Gastroesophageal sphincter (tissue), 4 donors: ENCODE measurements at regions not wholly inside any gene's neighbourhood (a gene's known extent, or its start where the extent isn't known, plus 50 kb on each side); places are given as distances from the start of the nearest gene placed in this dataset.

Experiments
- ATAC-seq: fragments of 150-250 bp; one replicate; pipeline ENCODE4 v1.9.1; 2016; ENCODE audit warnings: mild to moderate bottlenecking, moderate library complexity
- H3K27ac ChIP-seq, 4 donors: fragments of 200-600 bp; sonication (generic) in 3 of 4; 1 replicate in 3 of 4; 2 replicates in 1 of 4; pipeline ENCODE4 v1.5.1; 2016 to 2019
- H3K27me3 ChIP-seq: fragments of 200-600 bp; sonication (generic); one replicate; pipeline ENCODE4 v1.5.1; 2019
- H3K36me3 ChIP-seq, 2 donors: fragments of 200-600 bp; sonication (generic); one replicate each; pipeline ENCODE4 v1.5.1; 2019; ENCODE audit warnings: control low read depth in 1 of 2
- H3K4me1 ChIP-seq, 3 donors: fragments of 200-600 bp; sonication (generic); 1 replicate in 2 of 3; 2 replicates in 1 of 3; pipeline ENCODE4 v1.5.1; 2016 to 2019; ENCODE audit warnings: control low read depth in 2 of 3
- H3K4me3 ChIP-seq, 2 donors: fragments of 200-600 bp; sonication (generic); one replicate each; pipeline ENCODE4 v1.5.1; 2019; ENCODE audit warnings: mild to moderate bottlenecking in 1 of 2, moderate library complexity in 1 of 2
- H3K9me3 ChIP-seq, 3 donors: fragments of 200-600 bp; sonication (generic); one replicate each; pipeline ENCODE4 v1.5.1; 2017 to 2019; ENCODE audit warnings: control low read depth in 2 of 3
- EP300 ChIP-seq: sonication (generic); formaldehyde crosslinking; IDR thresholded peaks from one replicate; pipeline ENCODE4 v1.6.1; 2017; ENCODE audit warnings: antibody characterized with exemption, mild to moderate bottlenecking
- POLR2A ChIP-seq, 2 donors: fragments of 450-650 bp; IDR thresholded peaks; one replicate each; pipeline ENCODE4 v1.6.1; 2017; ENCODE audit warnings: antibody characterized with exemption in 2 of 2, mild to moderate bottlenecking in 2 of 2, moderate library complexity in 1 of 2
- POLR2AphosphoS5 ChIP-seq: sonication (generic); formaldehyde crosslinking; IDR thresholded peaks from one replicate; pipeline ENCODE4 v1.6.1; 2017; ENCODE audit warnings: antibody characterized with exemption
- WGBS, 2 donors: methylation state at CpG; one replicate each; pipeline ENCODE4 v1.1.5; 2018; ENCODE audit warnings: low coverage in 1 of 2; 5-methylcytosine and 5-hydroxymethylcytosine counted together
- TF ChIP-seq, protein P1 (sequence below), 4 experiments: fragments of 200-600 bp in 2 of 4; fragments of 450-650 bp in 2 of 4; sonication (generic) in 1 of 4; IDR thresholded peaks; one replicate each; pipeline ENCODE4 v1.5.1; 2017 to 2019; ENCODE audit warnings: antibody characterized with exemption in 4 of 4, mild to moderate bottlenecking in 2 of 4, moderate library complexity in 2 of 4

DNA sequence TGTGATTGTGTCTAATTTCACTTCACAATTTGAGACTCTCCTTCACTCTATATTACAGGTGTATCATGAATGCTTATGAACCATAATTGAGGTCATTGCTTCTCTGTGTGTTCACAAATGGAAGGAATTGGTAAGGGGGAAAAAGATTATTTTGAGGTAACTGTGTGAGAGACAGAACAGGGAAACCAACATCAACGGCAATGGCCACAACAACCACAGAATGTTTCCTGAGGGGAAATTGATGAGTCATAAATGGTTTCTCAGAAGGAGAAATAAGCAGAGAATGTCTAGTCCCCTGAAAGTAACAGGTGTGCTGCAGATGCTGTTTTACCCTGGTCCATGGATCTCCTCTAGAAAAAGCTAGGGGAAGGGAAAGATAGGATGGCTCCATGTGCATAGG is 361.2 kb upstream of the GALNT5 start:
- Histone ChIP-seq H3K9me3 (no peaks in the 10 kb centered on the region), H3K27ac (no peak overlapping the region), H3K4me1 (peaks cover 0 to 6% (median 0%) of the 10 kb centered on the region in 3 donors), H3K27me3 (peaks cover 6% of the 10 kb centered on the region), H3K4me3 (no peak overlapping the region), H3K36me3 (no peaks in the 10 kb centered on the region)
- 33% methylated on average over 1 of the region's 1 CpG; no CpG with 5 or more reads in 1 of the 2 donors for WGBS, 2 donors
- TF ChIP-seq EP300 (no peak), POLR2A (IDR thresholded peaks at IDR 0.05) (no peak), POLR2AphosphoS5 (no peak)
- TF ChIP-seq, protein P1, sequence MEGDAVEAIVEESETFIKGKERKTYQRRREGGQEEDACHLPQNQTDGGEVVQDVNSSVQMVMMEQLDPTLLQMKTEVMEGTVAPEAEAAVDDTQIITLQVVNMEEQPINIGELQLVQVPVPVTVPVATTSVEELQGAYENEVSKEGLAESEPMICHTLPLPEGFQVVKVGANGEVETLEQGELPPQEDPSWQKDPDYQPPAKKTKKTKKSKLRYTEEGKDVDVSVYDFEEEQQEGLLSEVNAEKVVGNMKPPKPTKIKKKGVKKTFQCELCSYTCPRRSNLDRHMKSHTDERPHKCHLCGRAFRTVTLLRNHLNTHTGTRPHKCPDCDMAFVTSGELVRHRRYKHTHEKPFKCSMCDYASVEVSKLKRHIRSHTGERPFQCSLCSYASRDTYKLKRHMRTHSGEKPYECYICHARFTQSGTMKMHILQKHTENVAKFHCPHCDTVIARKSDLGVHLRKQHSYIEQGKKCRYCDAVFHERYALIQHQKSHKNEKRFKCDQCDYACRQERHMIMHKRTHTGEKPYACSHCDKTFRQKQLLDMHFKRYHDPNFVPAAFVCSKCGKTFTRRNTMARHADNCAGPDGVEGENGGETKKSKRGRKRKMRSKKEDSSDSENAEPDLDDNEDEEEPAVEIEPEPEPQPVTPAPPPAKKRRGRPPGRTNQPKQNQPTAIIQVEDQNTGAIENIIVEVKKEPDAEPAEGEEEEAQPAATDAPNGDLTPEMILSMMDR (IDR thresholded peaks at IDR 0.05) = no peak
- no peak for ATAC-seq

DNA sequence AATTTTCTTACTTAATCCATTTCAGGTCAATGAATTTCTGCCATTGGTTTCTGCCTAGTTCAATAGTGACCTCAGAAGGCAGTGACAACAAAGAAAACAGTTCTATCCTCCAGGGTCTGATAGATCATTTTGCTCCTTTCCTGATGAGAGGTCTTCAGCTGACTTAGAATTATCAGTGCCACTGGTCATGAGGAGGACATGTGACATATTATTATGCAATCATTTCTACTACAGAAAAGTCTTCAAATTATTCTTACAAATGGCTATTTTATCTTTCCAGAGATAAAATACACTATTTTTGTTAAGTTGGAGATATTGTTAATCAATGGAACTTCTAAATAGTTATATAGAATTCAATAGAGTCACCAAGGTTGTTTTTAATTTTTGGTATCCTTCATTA is 360.0 kb upstream of the GALNT5 start:
- TF ChIP-seq POLR2AphosphoS5 (no peak), POLR2A (IDR thresholded peaks at IDR 0.05) (no peak), EP300 (no peak)
- TF ChIP-seq, protein P1 (IDR thresholded peaks at IDR 0.05) = no peak
- peaks cover 6% of the 10 kb centered on the region for H3K27me3 ChIP-seq
- no peak for ATAC-seq
- H3K4me1 ChIP-seq = peaks cover 0 to 6% (median 0%) of the 10 kb centered on the region in 3 donors
- H3K36me3 ChIP-seq = no peaks in the 10 kb centered on the region
- H3K27ac ChIP-seq = no peak overlapping the region
- H3K4me3 ChIP-seq = no peak overlapping the region
- H3K9me3 ChIP-seq = no peaks in the 10 kb centered on the region

DNA sequence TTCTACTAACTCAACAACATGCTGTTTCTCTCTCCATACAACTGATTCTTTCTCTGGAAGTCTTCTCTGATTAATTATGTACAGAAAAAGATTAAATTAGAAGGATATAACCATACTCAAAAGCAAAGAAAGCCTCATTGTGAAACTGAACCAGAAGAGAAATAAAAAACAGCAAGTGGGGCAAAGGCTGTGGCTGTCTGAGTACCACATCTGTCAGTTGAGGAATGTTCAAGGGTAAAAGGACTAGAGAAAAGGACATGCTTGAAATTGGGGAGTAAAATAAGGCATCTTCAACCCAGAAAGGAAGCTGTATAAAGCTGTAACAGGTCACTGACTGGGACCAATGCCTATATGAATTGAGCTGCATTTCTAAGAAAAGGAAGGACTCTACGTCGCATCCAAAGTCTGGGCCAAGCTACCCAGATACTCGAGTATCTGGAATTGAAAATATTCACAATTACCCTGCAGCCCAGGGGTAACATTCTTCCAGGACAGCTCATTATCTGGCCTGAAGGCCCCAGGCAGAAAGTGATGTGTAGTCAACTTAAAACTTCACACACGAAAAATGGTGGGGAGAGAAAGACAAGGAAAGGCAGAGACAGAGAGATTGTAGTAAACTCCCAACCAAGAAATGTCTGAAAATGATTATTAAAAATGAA is 356.0 kb upstream of the GALNT5 start:
- Histone ChIP-seq H3K4me3 (no peak overlapping the region), H3K27ac (no peak overlapping the region), H3K9me3 (no peaks in the 10 kb centered on the region), H3K27me3 (peaks cover 1% of the 10 kb centered on the region), H3K36me3 (no peaks in the 10 kb centered on the region), H3K4me1 (no peaks in the 10 kb centered on the region)
- ATAC-seq = no peak
- WGBS, 2 donors = 77 to 78% methylated on average over 4 of the region's 4 CpGs
- TF ChIP-seq EP300 (no peak), POLR2A (IDR thresholded peaks at IDR 0.05) (no peak), POLR2AphosphoS5 (no peak)
- TF ChIP-seq, protein P1 (IDR thresholded peaks at IDR 0.05) = no peak

DNA sequence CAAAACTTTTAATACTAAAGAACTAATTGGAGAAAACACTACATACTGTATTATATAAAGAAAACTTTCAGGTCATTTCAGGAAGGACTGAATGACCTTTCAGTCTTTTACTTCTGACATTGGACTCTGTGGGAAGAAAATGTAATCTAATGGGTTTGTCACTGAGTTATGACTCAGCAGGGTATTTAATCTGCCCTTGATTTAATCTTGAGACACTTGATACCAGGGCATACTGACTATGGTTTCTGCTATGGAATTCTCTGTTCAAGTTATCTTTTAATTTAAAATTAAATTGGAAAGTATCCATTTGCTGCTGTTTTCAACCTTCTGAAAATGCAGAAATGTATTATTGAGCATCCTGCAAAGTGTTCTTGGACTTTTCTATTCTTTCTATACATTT is 354.2 kb upstream of the GALNT5 start:
- no peaks in the 10 kb centered on the region for H3K36me3 ChIP-seq
- ATAC-seq = no peak
- no peak overlapping the region for H3K27ac ChIP-seq
- no peak overlapping the region for H3K4me3 ChIP-seq
- TF ChIP-seq POLR2A (IDR thresholded peaks at IDR 0.05) (no peak), POLR2AphosphoS5 (no peak), EP300 (no peak)
- TF ChIP-seq, protein P1 (IDR thresholded peaks at IDR 0.05) = no peak
- H3K9me3 ChIP-seq = no peaks in the 10 kb centered on the region
- H3K27me3 ChIP-seq = no peaks in the 10 kb centered on the region
- no peaks in the 10 kb centered on the region for H3K4me1 ChIP-seq

DNA sequence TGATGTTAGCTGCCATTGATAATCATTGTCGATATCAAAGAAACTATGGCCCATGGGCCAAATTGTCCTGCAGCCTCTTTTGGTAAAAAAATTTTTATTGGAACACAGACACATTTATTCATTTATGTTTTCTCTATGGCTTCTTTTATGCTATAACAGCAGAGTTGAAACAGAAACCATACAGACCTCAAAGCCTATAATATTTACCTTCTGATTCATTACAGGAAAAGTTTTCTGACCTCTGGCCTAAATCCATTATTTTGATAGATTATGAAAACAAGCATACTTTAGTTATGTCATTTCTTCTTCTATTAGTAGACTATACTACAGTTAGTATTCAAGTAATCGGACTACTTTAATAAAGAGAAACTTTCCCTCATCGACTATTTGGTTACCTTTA is 349.7 kb upstream of the GALNT5 start:
- no peak overlapping the region for H3K27ac ChIP-seq
- TF ChIP-seq POLR2A (IDR thresholded peaks at IDR 0.05) (no peak), EP300 (no peak)
- TF ChIP-seq, protein P1 (IDR thresholded peaks at IDR 0.05) = no peak
- ATAC-seq = no peak

More for the DNA sequence above, 349.7 kb upstream of the GALNT5 start:
- Histone ChIP-seq H3K4me1 (no peaks in the 10 kb centered on the region), H3K9me3 (no peaks in the 10 kb centered on the region), H3K27me3 (no peaks in the 10 kb centered on the region), H3K36me3 (no peaks in the 10 kb centered on the region), H3K4me3 (no peak overlapping the region)
- 63 to 86% methylated on average over 2 to 3 of the region's 3 CpGs for WGBS, 2 donors
